NT2/D1 (cell line): ENCODE measurements at regions not wholly inside any gene's neighbourhood (a gene's known extent, or its start where the extent isn't known, plus 50 kb on each side); places are given as distances from the start of the nearest gene placed in this dataset.

Source experiments
- SUZ12 ChIP-seq: IDR thresholded peaks from 2 replicates; pipeline ENCODE4 v1.6.1; 2011; ENCODE audit not compliant: insufficient read length, insufficient read depth; ENCODE audit errors: extremely low read depth
- ZNF274 ChIP-seq: IDR thresholded peaks from 2 replicates; pipeline ENCODE4 v1.6.1; 2011; ENCODE audit warnings: mild to moderate bottlenecking, low read depth, low read length

DNA sequence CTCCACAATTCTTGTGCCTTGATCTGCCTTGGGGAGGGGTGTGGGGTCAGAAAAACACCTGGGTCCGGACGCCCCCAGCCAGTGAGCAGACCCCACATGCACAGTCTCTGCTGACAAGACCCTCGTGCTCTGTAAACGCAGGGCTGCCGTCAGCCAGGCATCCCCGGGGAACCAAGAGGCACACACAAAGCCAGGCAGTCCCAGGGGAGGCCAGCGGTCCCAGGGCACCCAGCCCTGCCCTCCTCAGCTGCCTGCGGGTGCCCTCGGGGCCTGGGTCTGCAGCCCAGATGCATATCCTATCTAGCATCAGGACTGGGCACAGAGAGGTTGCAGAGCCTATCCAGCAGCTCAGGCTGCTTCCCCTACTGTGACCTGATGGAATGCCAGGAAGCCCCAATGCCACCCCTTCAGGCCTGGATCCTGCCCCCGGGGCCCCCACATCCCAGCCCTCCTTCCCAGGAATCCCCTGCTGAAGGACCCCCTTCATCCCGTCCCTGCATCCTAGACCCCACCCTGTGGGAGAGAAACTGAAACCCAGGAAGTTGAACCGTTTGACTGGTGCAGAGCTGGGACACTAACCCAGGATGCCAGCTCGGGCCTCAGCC, 92.4 kb downstream of the MICALL2 start:
- no peak for TF ChIP-seq SUZ12
- no peak for TF ChIP-seq ZNF274
